PC-3 (cell line): ENCODE measurements at regions not wholly inside any gene's neighbourhood (a gene's known extent, or its start where the extent isn't known, plus 50 kb on each side); places are given as distances from the start of the nearest gene placed in this dataset.
A peak's percentile ranks its signal among the peaks of the same experiment; 100 is the strongest.

Source experiments
- ATAC-seq: fragments of 200-7000 bp; cut with Tn5 transposase; 2 replicates; pipeline ENCODE4 v1.9.1; 2020; ENCODE audit warnings: mild to moderate bottlenecking, moderate library complexity
- BruUV-seq: library from RNA; stranded (reverse); fragments of 400-500 nt; replicated peaks from 2 replicates; lab custom pipeline; 2021; lab: Mats Ljungman, UMichigan
- CTCF ChIA-PET: fragments of 300-600 bp; sonication (Branson Sonifier 250); formaldehyde crosslinking; loops from one replicate; lab custom pipeline; 2022; ENCODE audit warnings: antibody characterized with exemption; lab: Charles Lee
- POLR2A ChIA-PET: fragments of 300-600 bp; sonication (Branson Sonifier 250); formaldehyde crosslinking; loops from one replicate; lab custom pipeline; 2022; ENCODE audit warnings: antibody characterized with exemption; ENCODE audit not compliant: unreplicated experiment; lab: Charles Lee
- DNase-seq: peaks from one replicate; pipeline ENCODE4 v3.0.0-alpha.2; 2015
- H2AFZ ChIP-seq: fragments of 300-600 bp; sonication (generic); 2 replicates; pipeline ENCODE4 v1.6.0; 2016; ENCODE audit warnings: antibody characterized with exemption, low read length
- H3F3A ChIP-seq: fragments of 300-600 bp; sonication (generic); one replicate; pipeline ENCODE4 v1.6.0; 2017; ENCODE audit warnings: antibody characterized with exemption, low read length, control low read depth, mild to moderate bottlenecking; ENCODE audit not compliant: unreplicated experiment
- H3K27ac ChIP-seq: fragments of 300-600 bp; sonication (generic); 2 replicates; pipeline ENCODE4 v1.5.1; 2016; ENCODE audit warnings: mild to moderate bottlenecking, low read length
- H3K27me3 ChIP-seq: fragments of 300-600 bp; sonication (generic); 2 replicates; pipeline ENCODE4 v1.6.1; 2016; ENCODE audit warnings: low read length, mixed read lengths
- H3K36me3 ChIP-seq: fragments of 300-600 bp; sonication (generic); 2 replicates; pipeline ENCODE4 v1.6.1; 2016; ENCODE audit warnings: low read depth, mixed run types, low read length, mixed read lengths
- H3K4me1 ChIP-seq: fragments of 300-600 bp; sonication (generic); 2 replicates; pipeline ENCODE4 v1.5.1; 2016; ENCODE audit warnings: low read length; ENCODE audit not compliant: insufficient read depth
- H3K4me2 ChIP-seq: fragments of 300-600 bp; sonication (generic); 2 replicates; pipeline ENCODE4 v1.6.0; 2016; ENCODE audit warnings: low read length
- H3K4me3 ChIP-seq: fragments of 300-600 bp; sonication (generic); 2 replicates; pipeline ENCODE4 v1.5.1; 2016; ENCODE audit warnings: mild to moderate bottlenecking, low read length, mixed read lengths
- H3K79me2 ChIP-seq: fragments of 300-600 bp; sonication (generic); 2 replicates; pipeline ENCODE4 v1.6.1; 2017; ENCODE audit warnings: low read length, mixed read lengths
- H3K9ac ChIP-seq: fragments of 300-600 bp; sonication (generic); 2 replicates; pipeline ENCODE4 v1.6.0; 2016; ENCODE audit warnings: mild to moderate bottlenecking, low read length
- H3K9me2 ChIP-seq: fragments of 300-600 bp; sonication (generic); replicated peaks from 2 replicates; pipeline ENCODE4 v1.6.1; 2016; ENCODE audit warnings: mixed run types, low read length, mixed read lengths
- H3K9me3 ChIP-seq: fragments of 300-600 bp; sonication (generic); 2 replicates; pipeline ENCODE4 v1.6.1; 2016; ENCODE audit warnings: low read length, mixed read lengths
- H4K20me1 ChIP-seq: fragments of 300-600 bp; sonication (generic); 2 replicates; pipeline ENCODE4 v1.6.1; 2016; ENCODE audit warnings: low read length, mixed read lengths
- CTCF ChIP-seq: fragments of 300-600 bp; sonication (generic); conservative IDR thresholded peaks from 2 replicates; pipeline ENCODE4 v1.5.1; 2017; ENCODE audit warnings: antibody characterized with exemption, low read depth, mild to moderate bottlenecking, low read length
- EZH2 ChIP-seq: fragments of 300-600 bp; sonication (generic); IDR thresholded peaks from one replicate; pipeline ENCODE4 v1.6.1; 2017; ENCODE audit warnings: antibody characterized with exemption, mild to moderate bottlenecking, low read length; ENCODE audit not compliant: unreplicated experiment
- EZH2phosphoT487 ChIP-seq: fragments of 300-600 bp; sonication (generic); IDR thresholded peaks from 2 replicates; pipeline ENCODE4 v1.6.1; 2018; ENCODE audit warnings: mild to moderate bottlenecking, antibody characterized with exemption, low read length, borderline replicate concordance
- intact Hi-C: fragments of 100-400 bp; cut with micrococcal nuclease; formaldehyde crosslinking; loops from 2 replicates; pipeline ENCODE4 v1.9.0; 2023

GRCh38 chr15:72866866-72867616 is 83.5 kb upstream of the ADPGK start:
- Histone ChIP-seq H4K20me1 (no peaks in the 10 kb centered on the region), H3K4me3 (no peak overlapping the region), H3K9me2 (no peaks in the 10 kb centered on the region), H3K4me2 (no peak overlapping the region), H3K79me2 (no peaks in the 10 kb centered on the region), H2AFZ (no peak overlapping the region), H3F3A (no peaks in the 10 kb centered on the region), H3K27me3 (peaks cover 27% of the 10 kb centered on the region; the same call in 1 of the 2 replicates), H3K36me3 (no peaks in the 10 kb centered on the region), H3K9me3 (no peaks in the 10 kb centered on the region), H3K9ac (no peak overlapping the region), H3K4me1 (no peaks in the 10 kb centered on the region), H3K27ac (no peak overlapping the region)
- no peak for ATAC-seq
- no peak for DNase-seq
- ChIA-PET CTCF (no interaction called here), POLR2A (no interaction called here)
- no TSS peak for BruUV-seq
- intact Hi-C loops = no loop called here
- TF ChIP-seq CTCF = no peak
- no peak for TF ChIP-seq EZH2
- TF ChIP-seq EZH2phosphoT487 = no peak

GRCh38 chr15:72866182-72866581 is 82.6 kb upstream of the ADPGK start:
- Histone ChIP-seq H3K9me2 (no peaks in the 10 kb centered on the region), H2AFZ (no peak overlapping the region), H3K4me2 (no peak overlapping the region), H3K27me3 (peaks cover 35% of the 10 kb centered on the region; the same call in 1 of the 2 replicates), H3K9me3 (no peaks in the 10 kb centered on the region), H3K9ac (no peak overlapping the region), H3K4me3 (no peak overlapping the region), H3K79me2 (no peaks in the 10 kb centered on the region), H3K27ac (no peak overlapping the region), H3K4me1 (no peaks in the 10 kb centered on the region), H3K36me3 (no peaks in the 10 kb centered on the region), H4K20me1 (no peaks in the 10 kb centered on the region), H3F3A (no peaks in the 10 kb centered on the region)
- ChIA-PET POLR2A (no interaction called here), CTCF (no interaction called here)
- TF ChIP-seq CTCF (no peak), EZH2 (no peak), EZH2phosphoT487 (no peak)
- DNase-seq = peak; percentile 55
- no TSS peak for BruUV-seq
- no peak for ATAC-seq
- intact Hi-C loops = no loop called here

GRCh38 chr15:72865486-72865885 is 81.9 kb upstream of the ADPGK start:
- POLR2A ChIA-PET = no interaction called here
- no TSS peak for BruUV-seq
- Histone ChIP-seq H2AFZ (no peak overlapping the region), H3K36me3 (no peaks in the 10 kb centered on the region), H3K9ac (no peak overlapping the region), H3K79me2 (no peaks in the 10 kb centered on the region), H3K4me2 (no peak overlapping the region), H3K4me3 (no peak overlapping the region), H3K9me3 (no peaks in the 10 kb centered on the region), H3K27me3 (peaks cover 39% of the 10 kb centered on the region; the same call in 1 of the 2 replicates), H3K4me1 (no peaks in the 10 kb centered on the region), H3F3A (no peaks in the 10 kb centered on the region), H3K27ac (no peak overlapping the region), H4K20me1 (no peaks in the 10 kb centered on the region), H3K9me2 (no peaks in the 10 kb centered on the region)
- intact Hi-C loops = no loop called here
- no peak for DNase-seq
- CTCF ChIA-PET = no interaction called here
- no peak for ATAC-seq
- TF ChIP-seq CTCF (no peak), EZH2 (no peak), EZH2phosphoT487 (no peak)
